PC-9 (cell line): ENCODE measurements at regions not wholly inside any gene's neighbourhood (a gene's known extent, or its start where the extent isn't known, plus 50 kb on each side); places are given as distances from the start of the nearest gene placed in this dataset.

Experiments used
- CTCF ChIP-seq: fragments of 200-600 bp; sonication (generic); conservative IDR thresholded peaks from 2 replicates; pipeline ENCODE4 v1.6.1; 2017; ENCODE audit warnings: mixed run types, antibody characterized with exemption, mild to moderate bottlenecking, moderate library complexity
- EZH2 ChIP-seq: fragments of 200-600 bp; sonication (generic); IDR thresholded peaks from 2 replicates; pipeline ENCODE4 v1.8.0; 2017; ENCODE audit warnings: antibody characterized with exemption, low read depth

- TF ChIP-seq CTCF (no peak), EZH2 (no peak)
Observed at GRCh38 chr2:222807431-222807830, 53.4 kb upstream of the ACSL3 start.
